Astrocyte of the spinal cord (primary cell): ENCODE measurements at regions not wholly inside any gene's neighbourhood (a gene's known extent, or its start where the extent isn't known, plus 50 kb on each side); places are given as distances from the start of the nearest gene placed in this dataset.

Experiments used
- DNase-seq: peaks from one replicate; pipeline ENCODE4 v3.0.0; 2011; ENCODE audit warnings: low read depth, low spot score
- H3K4me3 ChIP-seq: 2 replicates; pipeline ENCODE4 v1.5.1; 2011; ENCODE audit warnings: low read depth, mild to moderate bottlenecking, low read length, moderate library complexity
- in situ Hi-C: cut with HindIII; loops from 2 replicates; pipeline ENCODE4 v1.10.0; 2017; ENCODE audit warnings: low sequenced_read_pairs
- TF ChIP-seq, protein P1 (sequence below): IDR thresholded peaks from 2 replicates; pipeline ENCODE4 v1.5.1; 2012; ENCODE audit warnings: low read depth, mild to moderate bottlenecking, low read length, inconsistent platforms

DNA sequence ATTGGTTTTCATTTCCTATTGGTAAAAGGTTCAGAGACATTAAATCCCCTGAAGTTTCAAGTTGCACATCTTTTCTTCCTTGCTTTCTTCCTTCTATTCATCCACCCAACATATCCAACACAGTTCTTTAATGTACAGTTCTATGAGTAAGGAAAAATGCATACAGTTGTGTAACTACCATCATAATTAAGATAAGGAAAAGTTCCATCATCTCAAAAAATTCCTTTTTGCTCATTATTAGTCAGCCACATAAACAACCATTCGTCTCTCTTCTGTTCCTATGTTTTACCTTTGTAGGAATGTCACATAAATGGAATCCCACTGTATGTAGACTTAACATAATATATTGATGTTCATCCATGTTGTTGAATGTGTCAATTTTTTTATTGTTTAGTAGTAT is 211.1 kb upstream of the ADAMTS9 start:
- DNase-seq = no peak
- in situ Hi-C loops = no loop called here
- TF ChIP-seq, protein P1, sequence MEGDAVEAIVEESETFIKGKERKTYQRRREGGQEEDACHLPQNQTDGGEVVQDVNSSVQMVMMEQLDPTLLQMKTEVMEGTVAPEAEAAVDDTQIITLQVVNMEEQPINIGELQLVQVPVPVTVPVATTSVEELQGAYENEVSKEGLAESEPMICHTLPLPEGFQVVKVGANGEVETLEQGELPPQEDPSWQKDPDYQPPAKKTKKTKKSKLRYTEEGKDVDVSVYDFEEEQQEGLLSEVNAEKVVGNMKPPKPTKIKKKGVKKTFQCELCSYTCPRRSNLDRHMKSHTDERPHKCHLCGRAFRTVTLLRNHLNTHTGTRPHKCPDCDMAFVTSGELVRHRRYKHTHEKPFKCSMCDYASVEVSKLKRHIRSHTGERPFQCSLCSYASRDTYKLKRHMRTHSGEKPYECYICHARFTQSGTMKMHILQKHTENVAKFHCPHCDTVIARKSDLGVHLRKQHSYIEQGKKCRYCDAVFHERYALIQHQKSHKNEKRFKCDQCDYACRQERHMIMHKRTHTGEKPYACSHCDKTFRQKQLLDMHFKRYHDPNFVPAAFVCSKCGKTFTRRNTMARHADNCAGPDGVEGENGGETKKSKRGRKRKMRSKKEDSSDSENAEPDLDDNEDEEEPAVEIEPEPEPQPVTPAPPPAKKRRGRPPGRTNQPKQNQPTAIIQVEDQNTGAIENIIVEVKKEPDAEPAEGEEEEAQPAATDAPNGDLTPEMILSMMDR = no peak
- no peak overlapping the region for H3K4me3 ChIP-seq

- in situ Hi-C loops = no loop called here
- no peak overlapping the region for H3K4me3 ChIP-seq
- DNase-seq = no peak
- TF ChIP-seq, protein P1 = no peak
Measured at GRCh38 chr3:64895991-64896895, 208.4 kb upstream of the ADAMTS9 start.

- TF ChIP-seq, protein P1 = no peak
- H3K4me3 ChIP-seq = no peak overlapping the region
- in situ Hi-C loops = no loop called here
- DNase-seq = no peak
Measured at GRCh38 chr3:64895106-64895990, 207.5 kb upstream of the ADAMTS9 start.

- in situ Hi-C loops = no loop called here
- TF ChIP-seq, protein P1 = no peak
- no peak for DNase-seq
- H3K4me3 ChIP-seq = no peak overlapping the region
Measured at GRCh38 chr3:64894006-64894405, 206.2 kb upstream of the ADAMTS9 start.

DNA sequence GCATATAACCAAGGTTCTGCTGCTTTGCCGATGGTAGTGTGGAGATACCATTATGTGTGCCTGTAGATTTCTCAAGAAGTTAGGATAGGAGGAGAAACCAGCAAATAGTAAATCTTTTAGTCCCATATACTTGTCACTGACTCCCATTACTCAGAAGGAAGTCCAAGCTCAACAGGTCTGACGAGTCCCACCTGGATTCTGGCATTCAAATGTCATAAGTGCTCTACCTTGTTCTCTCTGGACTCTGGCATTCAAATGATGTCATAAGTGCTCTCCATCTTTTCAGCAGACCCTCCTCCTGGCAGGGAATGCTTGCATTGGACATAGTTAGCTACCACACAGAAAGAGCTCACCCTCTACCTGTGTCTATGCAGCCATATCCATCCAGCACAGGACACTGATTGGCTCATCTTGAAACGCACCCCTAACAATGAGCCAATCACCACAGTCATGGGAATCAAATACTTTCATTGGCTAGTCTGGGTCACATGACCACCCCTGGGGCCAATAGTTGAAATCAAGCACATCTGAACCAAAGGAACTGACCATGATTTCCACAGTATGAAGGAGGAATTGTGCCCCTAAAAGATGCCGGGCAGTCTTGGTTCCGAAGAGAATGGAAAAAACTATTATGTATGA is 205.0 kb upstream of the ADAMTS9 start:
- in situ Hi-C loops = no loop called here
- DNase-seq = no peak

More for the DNA sequence above, 205.0 kb upstream of the ADAMTS9 start:
- no peak overlapping the region for H3K4me3 ChIP-seq
- TF ChIP-seq, protein P1 = no peak
